HG03439 (cell line): ENCODE measurements at regions not wholly inside any gene's neighbourhood (a gene's known extent, or its start where the extent isn't known, plus 50 kb on each side); places are given as distances from the start of the nearest gene placed in this dataset.

Source experiments
- ATAC-seq: cut with Tn5 transposase; IDR thresholded peaks from one replicate; pipeline ENCODE4 v1.9.1; 2021; ENCODE audit warnings: mild to moderate bottlenecking, moderate library complexity; ENCODE audit not compliant: unreplicated experiment

- ATAC-seq: no peak
Measured at GRCh38 chr3:177721864-177722785, 524.8 kb upstream of the TBL1XR1 start.

GRCh38 chr3:177724020-177724638 lies 526.8 kb upstream of the TBL1XR1 start:
- no peak for ATAC-seq

- ATAC-seq: no peak
Measured at GRCh38 chr3:177725165-177725564, 527.9 kb upstream of the TBL1XR1 start.

- no peak for ATAC-seq
Measured at GRCh38 chr3:177726807-177727206, 529.5 kb upstream of the TBL1XR1 start.

- no peak for ATAC-seq
Measured at GRCh38 chr3:177729956-177730681, 532.8 kb upstream of the TBL1XR1 start.

- no peak for ATAC-seq
Measured at GRCh38 chr3:177730814-177731213, 533.5 kb upstream of the TBL1XR1 start.

- no peak for ATAC-seq
Measured at GRCh38 chr3:177731644-177732268, 534.5 kb upstream of the TBL1XR1 start.

GRCh38 chr3:177733233-177733632 lies 536.0 kb upstream of the TBL1XR1 start:
- no peak for ATAC-seq

- no peak for ATAC-seq
Measured at GRCh38 chr3:177733936-177734335, 536.7 kb upstream of the TBL1XR1 start.

GRCh38 chr3:177735431-177735830 lies 538.1 kb upstream of the TBL1XR1 start:
- ATAC-seq: no peak

GRCh38 chr3:177739461-177739860 lies 542.2 kb upstream of the TBL1XR1 start:
- no peak for ATAC-seq

- no peak for ATAC-seq
Measured at GRCh38 chr3:177740254-177740653, 543.0 kb upstream of the TBL1XR1 start.

GRCh38 chr3:177742273-177742672 lies 545.0 kb upstream of the TBL1XR1 start:
- ATAC-seq: peak; percentile 81

GRCh38 chr3:177743173-177743890 lies 546.0 kb upstream of the TBL1XR1 start:
- ATAC-seq: no peak

GRCh38 chr3:177744873-177745606 lies 547.8 kb upstream of the TBL1XR1 start:
- ATAC-seq: no peak

GRCh38 chr3:177745607-177746005 lies 548.3 kb upstream of the TBL1XR1 start:
- no peak for ATAC-seq

GRCh38 chr3:177746337-177746933 lies 549.2 kb upstream of the TBL1XR1 start:
- ATAC-seq: no peak

GRCh38 chr3:177749836-177750235 lies 552.6 kb upstream of the TBL1XR1 start:
- ATAC-seq: no peak

- ATAC-seq: no peak
Measured at GRCh38 chr3:177750436-177750835, 553.2 kb upstream of the TBL1XR1 start.
